ENCODE measurements at regions not wholly inside any gene's neighbourhood (a gene's known extent, or its start where the extent isn't known, plus 50 kb on each side); places are given as distances from the start of the nearest gene placed in this dataset.

DNA sequence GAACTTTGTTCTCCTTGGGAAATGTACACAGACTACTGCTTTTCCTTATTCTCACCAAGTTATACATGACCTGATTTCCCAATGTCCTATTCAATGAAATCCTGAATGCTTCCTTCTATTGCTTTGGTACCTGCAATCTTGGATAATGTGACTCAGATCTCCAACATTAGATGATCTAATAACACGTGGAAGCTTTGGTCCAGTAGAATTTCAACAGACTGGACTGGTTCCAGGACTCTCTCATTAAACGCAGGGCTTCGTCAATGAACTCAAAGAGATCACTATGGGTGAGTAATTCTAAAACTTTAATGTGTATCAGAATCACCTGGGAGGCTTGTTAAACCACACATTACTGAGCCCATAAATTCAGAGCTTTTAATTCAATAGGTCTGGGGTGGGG is 413.6 kb upstream of the KCNH7 start:
- TF ChIP-seq POLR2A (IDR thresholded peaks at IDR 0.05): no peak
- TF ChIP-seq, protein P1, sequence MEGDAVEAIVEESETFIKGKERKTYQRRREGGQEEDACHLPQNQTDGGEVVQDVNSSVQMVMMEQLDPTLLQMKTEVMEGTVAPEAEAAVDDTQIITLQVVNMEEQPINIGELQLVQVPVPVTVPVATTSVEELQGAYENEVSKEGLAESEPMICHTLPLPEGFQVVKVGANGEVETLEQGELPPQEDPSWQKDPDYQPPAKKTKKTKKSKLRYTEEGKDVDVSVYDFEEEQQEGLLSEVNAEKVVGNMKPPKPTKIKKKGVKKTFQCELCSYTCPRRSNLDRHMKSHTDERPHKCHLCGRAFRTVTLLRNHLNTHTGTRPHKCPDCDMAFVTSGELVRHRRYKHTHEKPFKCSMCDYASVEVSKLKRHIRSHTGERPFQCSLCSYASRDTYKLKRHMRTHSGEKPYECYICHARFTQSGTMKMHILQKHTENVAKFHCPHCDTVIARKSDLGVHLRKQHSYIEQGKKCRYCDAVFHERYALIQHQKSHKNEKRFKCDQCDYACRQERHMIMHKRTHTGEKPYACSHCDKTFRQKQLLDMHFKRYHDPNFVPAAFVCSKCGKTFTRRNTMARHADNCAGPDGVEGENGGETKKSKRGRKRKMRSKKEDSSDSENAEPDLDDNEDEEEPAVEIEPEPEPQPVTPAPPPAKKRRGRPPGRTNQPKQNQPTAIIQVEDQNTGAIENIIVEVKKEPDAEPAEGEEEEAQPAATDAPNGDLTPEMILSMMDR (IDR thresholded peaks at IDR 0.05): no peak
